GM18861 (cell line): ENCODE measurements at regions not wholly inside any gene's neighbourhood (a gene's known extent, or its start where the extent isn't known, plus 50 kb on each side); places are given as distances from the start of the nearest gene placed in this dataset.
"Not testable (repeated sequence)": the region's sequence is repeated elsewhere in the genome, so short reads cannot be mapped to it uniquely, and the experiment has no call there.

Source experiments
- ATAC-seq: cut with Tn5 transposase; IDR thresholded peaks from one replicate; pipeline ENCODE4 v1.9.1; 2021; ENCODE audit not compliant: unreplicated experiment

GRCh38 chr17:51434434-51435170 lies 174.3 kb downstream of the UTP18 start:
- no peak for ATAC-seq

GRCh38 chr17:51435171-51435552 lies 174.8 kb downstream of the UTP18 start:
- no peak for ATAC-seq

- ATAC-seq, result no peak
Measured at GRCh38 chr17:51435641-51436091, 175.3 kb downstream of the UTP18 start.

- no peak for ATAC-seq
Measured at GRCh38 chr17:51439395-51440229, 179.3 kb downstream of the UTP18 start.

- ATAC-seq, result no peak
Measured at GRCh38 chr17:51441431-51441830, 181.1 kb downstream of the UTP18 start.

- ATAC-seq, result no peak
Measured at GRCh38 chr17:51442088-51442865, 181.9 kb downstream of the UTP18 start.

- ATAC-seq, result no peak
Measured at GRCh38 chr17:51443646-51444045, 183.3 kb downstream of the UTP18 start.

- no peak for ATAC-seq
Measured at GRCh38 chr17:51445946-51446345, 185.6 kb downstream of the UTP18 start.

GRCh38 chr17:51454456-51454978 lies 194.2 kb downstream of the UTP18 start:
- no peak for ATAC-seq

GRCh38 chr17:51455211-51455610 lies 194.9 kb downstream of the UTP18 start:
- no peak for ATAC-seq

GRCh38 chr17:51455931-51456330 lies 195.6 kb downstream of the UTP18 start:
- no peak for ATAC-seq

GRCh38 chr17:51456942-51457341 lies 196.6 kb downstream of the UTP18 start:
- ATAC-seq, result no peak

GRCh38 chr17:51461578-51462004 lies 201.2 kb downstream of the UTP18 start:
- ATAC-seq, result no peak

- no peak for ATAC-seq
Measured at GRCh38 chr17:51463353-51463752, 203.0 kb downstream of the UTP18 start.

- no peak for ATAC-seq
Measured at GRCh38 chr17:51467336-51467735, 207.0 kb downstream of the UTP18 start.

GRCh38 chr17:51472670-51473205 lies 212.4 kb downstream of the UTP18 start:
- ATAC-seq, result no peak

GRCh38 chr17:51474764-51475163 lies 214.4 kb downstream of the UTP18 start:
- no peak for ATAC-seq

- no peak for ATAC-seq
Measured at GRCh38 chr17:51475730-51476129, 215.4 kb downstream of the UTP18 start.

GRCh38 chr17:51479303-51479702 lies 219.0 kb downstream of the UTP18 start:
- no peak for ATAC-seq

- ATAC-seq, result no peak
Measured at GRCh38 chr17:51481370-51481769, 221.0 kb downstream of the UTP18 start.

- not testable (repeated sequence) for ATAC-seq
Measured at GRCh38 chr17:51482248-51482647, 221.9 kb downstream of the UTP18 start.
